ENCODE measurements at regions not wholly inside any gene's neighbourhood (a gene's known extent, or its start where the extent isn't known, plus 50 kb on each side); places are given as distances from the start of the nearest gene placed in this dataset.

DNA sequence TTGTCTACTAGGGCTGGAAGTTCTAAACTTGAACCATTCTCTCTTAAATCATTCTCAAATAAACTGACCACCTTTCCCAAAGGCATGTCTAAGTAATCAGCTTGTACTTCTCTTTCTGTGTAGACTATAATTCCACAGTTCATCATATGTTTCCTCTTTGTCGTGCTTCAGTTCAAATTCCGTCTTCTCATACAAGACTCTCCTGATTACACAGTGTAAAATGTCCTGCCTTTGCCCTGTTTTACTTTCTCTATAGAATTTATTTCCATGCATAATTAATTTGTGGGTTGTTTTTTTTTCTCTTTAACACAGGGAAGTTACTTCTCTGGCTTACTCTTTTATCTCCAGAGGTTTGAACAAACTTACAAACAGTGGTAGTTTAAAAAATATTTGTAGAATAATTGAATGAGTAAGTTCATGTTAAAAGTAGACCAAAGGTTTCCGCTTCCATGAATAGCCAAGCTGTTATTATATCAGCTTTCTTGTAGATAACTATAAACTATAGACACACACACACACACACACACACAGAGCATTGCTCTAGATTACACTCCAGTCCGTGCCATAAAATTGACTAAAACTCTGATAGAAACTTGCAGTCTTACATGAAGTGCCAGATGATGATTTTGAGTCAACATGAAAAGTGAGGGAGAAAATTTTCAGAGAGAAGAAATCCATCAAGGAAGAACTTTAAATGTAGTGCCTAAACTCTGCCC lies 119.0 kb downstream of the SUCNR1 start:
- no peak for DNase-seq

DNA sequence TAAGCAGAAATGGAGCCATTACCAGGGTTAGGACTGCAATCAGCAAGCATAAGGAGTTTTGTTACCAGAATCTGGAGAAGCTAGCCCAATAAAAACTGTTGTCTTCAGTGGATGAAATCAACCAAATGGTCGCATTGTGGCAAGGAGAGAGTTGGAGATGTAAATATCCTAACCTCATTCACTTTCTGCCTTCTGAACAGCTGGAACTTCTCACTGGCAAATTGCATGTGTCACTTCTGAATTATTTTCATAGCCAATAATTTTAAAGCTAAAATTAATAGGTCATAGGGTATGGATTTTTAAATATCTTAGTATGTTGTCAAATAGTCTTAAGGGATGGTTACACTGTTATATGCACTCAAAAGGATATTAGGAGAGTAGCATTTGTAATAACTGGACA lies 121.6 kb downstream of the SUCNR1 start:
- DNase-seq, result no peak

DNA sequence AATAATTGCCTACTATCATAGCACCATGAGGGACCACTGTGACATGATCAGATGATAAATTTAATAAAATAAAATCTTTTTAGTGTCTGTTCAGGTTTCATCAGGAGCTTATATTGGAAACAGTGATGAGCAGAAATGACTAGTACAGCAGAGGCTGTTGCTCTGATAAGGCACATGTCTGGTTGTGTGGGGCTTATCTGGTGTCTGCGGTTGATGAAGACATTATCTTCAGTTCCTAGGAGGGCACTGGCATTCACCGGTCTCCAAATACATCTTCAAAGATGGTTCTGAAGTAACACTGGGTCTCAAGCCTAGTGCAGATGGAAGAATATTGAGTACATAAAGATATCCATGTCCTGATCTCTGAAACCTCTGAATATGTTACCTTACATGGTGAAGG lies 125.3 kb downstream of the SUCNR1 start:
- DNase-seq, result no peak

DNA sequence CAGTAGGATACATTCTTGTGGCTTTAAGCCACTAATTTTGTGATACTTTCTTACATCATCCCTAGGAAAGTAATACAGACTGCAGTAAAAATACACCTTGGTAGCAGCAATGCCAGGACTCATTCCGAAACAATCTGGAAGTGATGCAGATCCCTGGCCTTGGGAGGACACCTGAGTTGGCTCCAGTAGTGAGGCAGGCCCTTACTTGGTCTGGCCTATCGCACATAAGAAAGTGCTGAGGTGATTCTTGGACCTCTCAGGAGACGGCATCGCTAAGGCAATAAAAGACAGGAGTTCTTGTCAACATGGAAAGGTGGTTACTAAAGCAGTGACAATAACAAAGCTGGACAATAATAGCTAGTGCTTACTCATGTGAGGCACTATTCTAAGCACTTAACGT lies 126.5 kb downstream of the SUCNR1 start:
- no peak for DNase-seq

DNA sequence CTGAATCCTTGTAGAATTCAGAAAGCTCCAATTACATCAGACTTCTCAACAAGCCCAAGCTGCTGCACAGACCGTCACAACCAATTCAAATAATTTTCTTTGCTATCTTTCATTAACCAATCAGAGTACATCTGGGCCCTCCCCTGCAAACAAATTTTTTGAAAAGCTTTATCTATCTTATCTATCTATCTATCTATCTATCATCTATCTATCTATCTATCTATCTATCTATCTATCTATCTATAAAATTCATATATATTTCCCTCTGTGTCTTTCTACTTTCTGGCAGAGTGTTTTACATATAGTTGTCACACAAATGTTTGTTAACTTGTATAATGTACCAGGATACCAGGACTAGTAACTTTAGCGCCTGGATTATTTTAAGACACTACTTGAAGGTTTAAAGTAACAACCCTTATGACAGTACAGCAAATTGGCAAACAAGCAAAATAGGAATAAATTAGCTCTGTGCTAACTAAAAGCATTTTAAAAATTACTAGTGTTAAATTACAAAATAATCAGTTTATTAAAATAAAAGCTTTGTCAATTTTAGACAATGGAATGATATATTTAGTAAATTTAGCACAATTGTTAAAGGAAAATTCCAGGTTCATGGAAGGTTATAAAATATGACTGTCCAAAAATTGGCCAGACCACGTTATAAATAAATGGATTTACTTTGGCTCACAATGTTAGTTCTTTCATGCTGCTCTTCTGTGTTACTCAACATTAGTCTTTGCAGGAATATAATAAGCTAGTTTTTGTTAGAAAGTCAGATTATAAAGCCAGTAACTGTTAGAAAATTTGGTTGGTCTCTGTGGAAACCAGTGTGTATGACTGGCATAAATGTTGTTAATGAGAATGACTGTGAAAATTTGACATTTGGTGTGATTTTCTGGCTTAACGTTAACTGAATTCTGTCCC lies 138.6 kb downstream of the SUCNR1 start:
- no peak for DNase-seq

DNA sequence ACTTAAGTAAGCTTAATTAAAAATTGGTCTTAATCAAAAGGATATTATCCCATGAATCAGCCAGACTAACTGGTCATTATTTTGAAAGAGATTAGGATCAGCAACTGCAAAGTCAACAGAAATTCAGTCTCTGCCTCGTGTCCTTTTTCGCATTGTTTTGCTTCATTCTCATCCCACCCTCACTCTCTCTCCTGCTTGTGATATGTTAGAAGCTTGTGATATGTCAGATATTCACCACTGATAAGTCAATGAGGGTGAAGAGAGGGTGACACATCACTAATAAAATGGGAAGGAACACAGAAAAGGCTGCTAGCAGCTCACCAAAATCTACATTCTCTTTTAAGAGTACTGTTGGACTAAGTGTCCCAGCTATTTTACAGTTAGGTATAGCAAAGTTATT lies 146.1 kb downstream of the SUCNR1 start:
- no peak for DNase-seq

DNA sequence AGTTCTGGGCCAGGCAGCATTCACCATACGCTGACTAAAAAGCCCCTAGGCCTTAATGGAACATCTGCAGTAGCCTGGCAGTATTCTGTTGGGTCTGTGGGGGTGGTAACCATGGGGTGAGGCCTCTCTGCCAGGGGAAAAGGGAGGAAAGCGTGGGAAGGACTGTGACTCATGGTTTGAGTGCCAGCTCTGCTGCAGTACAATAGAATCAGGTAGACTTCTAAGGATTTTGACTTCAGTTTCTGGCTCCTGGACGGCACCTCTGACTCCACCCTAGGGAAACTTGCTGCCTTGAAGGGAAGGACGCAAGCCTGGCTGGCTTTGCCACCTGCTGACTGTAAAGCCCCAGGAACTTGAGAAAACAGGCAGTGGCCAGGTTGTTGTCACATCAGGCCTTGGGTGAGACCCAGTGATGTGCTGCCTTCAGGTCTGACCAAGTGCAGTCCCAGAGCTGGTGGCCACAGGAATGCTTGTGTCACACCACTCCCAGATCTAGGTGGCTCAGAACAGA lies 148.6 kb downstream of the SUCNR1 start:
- DNase-seq, result no peak

DNA sequence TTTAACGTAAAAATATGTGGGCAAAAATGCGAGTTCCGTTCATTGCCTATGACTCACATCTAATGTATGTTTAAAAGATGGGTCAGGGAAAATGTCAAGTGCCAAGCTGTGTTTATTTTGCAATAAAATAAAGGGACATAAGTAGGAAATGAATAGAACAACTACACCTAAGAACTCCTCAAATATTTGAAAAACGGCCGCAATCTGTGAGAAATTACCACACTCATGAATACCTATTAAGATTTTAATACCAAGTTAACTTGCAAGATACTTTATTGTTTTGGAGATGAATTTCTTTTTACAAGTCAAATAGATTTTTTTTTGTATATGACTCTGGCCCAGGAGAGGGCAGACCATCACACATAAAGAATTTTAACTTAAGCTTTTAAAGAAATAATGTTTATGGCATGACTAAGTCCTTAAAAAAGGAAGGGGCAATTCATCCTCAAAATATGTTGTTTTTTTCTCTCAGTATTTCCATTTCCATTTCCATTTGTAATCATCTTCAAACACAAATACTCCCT lies 152.7 kb downstream of the SUCNR1 start:
- no peak for DNase-seq

DNA sequence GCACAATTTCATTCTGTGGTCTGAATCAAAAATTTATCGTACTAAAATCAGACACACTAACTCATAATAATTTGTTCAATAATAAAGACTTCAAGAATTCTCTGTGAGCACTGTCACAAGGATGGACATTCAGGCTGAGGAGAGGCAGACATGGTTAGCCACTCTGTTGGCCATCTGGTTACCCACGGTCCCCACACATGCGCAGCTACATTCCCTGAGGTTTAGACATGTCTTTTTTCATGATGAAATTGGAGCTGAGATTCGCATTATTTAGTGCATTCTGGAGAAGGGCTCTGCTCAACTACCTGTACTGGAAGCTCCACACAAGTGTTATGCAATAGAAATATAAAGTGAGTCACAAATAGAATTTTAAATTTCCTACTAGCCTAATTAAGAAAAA lies 156.9 kb downstream of the SUCNR1 start:
- no peak for DNase-seq

DNA sequence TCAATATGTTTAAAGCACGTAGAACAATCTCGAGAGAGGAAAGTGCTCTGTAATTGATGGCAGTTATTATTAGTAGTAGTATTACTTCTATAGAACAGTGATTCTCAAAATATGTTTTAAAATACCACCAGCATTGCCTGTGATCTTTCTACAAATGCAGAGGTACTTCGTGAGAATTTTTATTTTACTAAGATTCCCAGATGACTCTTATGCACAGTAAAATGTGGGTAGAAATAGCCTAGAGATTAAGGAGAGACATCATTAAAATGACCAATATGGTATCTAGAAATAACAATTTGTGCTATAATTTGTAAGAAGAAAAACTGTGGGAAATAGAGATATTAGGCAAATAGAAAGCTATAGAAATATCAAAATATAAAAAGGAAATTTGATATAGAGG lies 157.9 kb downstream of the SUCNR1 start:
- DNase-seq, result no peak

DNA sequence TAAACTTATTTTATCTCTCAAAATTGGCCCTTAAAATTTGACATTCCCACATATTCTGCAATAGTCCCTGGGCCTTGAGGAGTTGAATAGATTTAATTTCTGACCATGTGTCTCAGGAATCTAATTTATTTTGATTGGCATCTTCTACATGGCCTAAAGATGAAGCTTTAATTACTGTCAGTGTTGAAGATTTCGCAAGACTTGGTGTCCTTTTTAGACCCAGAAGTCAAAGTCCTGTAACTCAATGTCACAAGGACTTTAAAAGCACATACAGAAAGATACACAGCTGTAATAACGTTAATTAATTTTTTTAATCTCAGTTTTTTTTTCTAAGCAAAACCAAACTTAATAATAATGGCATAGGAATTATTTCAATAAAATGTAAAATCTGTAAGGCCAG lies 163.9 kb downstream of the SUCNR1 start:
- no peak for DNase-seq

DNA sequence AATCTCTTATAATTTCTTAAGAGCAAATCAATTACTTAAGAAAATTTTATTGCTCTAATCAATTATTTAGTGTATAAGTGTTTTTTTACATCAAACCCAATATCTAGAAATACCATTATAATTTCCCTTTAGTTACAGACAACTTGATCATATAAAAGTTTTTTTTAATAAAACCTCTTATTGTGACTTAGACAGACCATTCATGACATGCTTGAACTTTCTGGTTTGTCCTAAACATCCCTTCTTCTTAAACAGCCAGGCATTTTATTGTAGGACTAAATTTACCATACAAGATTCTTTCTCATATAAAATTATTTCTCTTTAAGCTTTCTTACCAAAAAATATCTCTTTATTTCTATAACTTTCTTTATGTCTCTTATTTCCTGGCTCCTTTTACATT lies 164.5 kb downstream of the SUCNR1 start:
- DNase-seq, result no peak

DNA sequence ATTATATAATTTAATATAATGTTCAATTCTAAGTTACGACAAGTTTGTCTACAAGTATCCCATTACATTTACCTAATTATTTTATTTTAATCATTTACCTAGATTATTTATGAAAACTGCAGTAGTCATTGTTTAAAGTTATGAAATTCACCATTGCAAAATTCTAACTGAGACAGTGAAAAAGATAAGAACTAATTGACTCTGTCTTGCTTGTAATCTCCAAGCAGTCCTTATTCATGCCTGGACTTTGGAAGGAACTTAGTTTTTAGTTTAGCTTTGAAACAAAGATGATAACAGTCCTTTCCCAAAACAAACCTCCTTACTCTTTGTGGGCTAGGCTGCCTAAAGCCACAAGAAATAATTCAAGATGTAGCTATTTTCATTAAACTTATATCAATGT lies 165.0 kb downstream of the SUCNR1 start:
- no peak for DNase-seq

DNA sequence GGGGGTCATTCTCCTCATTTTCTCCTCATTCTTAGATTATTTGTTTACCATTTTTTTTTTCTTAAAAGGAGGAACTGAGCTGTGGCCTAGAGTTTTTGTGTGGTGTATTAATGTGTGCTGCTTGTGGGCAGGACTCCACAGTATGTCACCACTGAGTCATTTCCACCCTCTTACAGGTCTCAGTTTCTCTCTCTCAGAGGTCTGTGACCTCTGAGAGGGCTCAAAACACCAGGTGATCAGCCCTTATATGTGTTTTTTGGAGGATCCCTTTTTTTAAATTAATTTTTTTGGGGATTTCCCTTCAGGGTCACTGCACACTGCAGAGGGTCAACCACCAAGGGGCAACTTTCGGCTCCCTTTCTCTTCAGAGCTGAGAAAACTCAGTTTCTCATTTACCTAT lies 166.4 kb downstream of the SUCNR1 start:
- DNase-seq, result no peak

DNA sequence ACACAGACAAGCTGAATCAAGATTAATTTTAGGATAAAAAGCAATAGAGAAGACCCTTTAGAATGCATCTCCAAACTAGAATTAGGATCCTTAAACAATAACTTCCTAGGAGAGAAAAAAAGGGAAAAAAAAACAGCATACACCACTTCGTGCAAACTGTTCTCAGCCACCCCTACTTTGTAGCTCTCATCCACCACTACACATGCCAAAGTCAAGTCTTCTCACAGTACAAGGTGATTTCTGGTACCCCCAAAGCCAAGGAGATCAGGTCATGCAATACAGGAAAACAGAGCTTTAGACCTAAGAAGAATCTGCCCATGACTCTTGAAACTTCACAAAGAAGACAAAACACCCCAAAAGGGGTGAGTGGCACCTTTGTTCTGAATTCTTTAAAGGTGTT lies 166.9 kb downstream of the SUCNR1 start:
- no peak for DNase-seq

DNA sequence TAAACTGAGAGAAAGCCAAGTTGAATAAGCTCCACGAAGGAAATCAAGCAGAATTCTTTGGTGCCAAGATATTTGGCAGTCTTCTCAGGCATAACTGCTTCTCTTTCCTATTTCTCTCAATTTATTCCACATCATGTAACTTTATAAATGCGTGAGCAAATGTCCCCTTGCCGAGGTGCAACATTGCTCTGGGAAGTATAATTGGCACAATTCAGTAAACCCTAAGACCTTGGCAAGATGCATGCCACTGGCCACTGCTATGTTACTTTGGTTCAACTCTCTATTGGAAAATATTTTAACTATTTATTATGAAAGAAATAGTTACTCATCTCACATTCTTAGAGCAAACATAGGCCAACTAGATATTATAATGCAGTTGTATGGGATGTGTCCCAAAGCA lies 170.2 kb downstream of the SUCNR1 start:
- no peak for DNase-seq

DNA sequence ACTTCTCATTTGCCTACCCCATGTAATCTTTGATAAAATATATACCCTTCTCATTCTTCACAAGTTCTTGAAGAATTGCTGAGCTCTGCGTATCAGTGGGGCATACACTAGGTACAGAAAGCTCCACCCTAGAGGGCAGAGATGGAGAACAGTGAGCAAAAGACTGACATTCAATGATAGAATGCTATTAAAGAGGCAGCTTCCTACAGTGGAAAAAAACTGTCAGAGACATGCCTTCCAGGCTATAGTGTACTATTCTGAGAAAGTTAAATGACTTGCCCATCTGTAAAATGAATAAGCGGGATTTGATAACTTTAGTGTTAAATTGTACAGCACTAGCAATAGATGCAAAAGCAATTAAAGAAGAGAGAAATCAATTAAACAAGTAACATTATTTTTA lies 172.8 kb downstream of the SUCNR1 start:
- no peak for DNase-seq

DNA sequence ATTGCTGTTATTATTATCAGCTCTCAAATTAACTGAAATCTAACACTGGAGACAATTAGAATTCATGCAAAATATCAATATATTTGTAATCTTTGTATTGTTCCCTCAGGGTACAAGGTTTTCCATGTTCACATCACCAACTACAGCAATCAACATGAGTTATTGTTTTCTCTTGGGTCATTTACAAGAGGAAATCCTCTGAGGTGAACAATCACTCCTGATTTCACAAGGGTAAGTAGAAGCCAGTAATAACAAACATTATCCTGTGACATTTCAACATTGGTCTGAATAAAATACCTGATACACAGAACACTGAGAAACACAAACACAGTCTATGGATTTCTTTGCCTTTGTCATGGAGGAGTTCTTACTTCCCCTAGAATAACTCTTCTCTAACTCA lies 174.0 kb downstream of the SUCNR1 start:
- no peak for DNase-seq

DNA sequence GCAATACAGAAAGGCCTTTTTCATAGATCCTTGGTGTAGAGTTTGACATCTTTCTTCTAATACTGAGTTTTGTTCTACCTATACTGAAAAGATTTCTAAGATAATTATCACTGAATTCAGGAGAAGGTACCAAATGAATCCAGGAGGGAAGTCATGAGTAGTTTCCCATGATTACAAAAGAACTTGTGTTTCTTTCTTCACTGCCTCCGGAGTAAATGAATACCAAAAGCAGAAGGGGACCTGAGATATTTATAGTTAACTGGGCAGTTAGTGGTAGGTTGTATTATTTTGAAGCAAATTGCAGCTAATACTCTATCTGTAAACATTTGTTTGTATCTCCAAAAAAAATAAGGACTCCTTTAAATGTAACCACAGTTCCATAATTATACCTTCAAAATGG lies 175.4 kb downstream of the SUCNR1 start:
- no peak for DNase-seq

DNA sequence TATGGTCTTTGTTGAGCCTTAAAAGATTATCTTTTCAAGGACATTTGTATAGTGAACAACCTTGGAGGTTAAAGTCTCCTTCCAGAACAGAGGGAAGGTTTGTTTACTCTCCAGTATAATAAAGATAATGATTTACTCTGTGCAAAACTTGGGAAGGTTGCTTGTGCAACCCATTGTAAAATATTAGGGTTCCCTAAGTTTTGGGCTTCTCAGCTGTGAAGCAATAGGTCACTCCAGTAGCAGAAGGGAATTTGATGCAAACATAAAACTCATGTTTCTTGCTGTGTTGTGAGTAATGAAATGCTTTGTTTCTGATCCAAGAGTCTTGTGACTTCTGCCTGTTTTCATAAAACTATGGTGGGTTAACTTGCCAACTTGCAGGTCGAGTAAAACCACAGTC lies 177.5 kb downstream of the SUCNR1 start:
- DNase-seq, result no peak

DNA sequence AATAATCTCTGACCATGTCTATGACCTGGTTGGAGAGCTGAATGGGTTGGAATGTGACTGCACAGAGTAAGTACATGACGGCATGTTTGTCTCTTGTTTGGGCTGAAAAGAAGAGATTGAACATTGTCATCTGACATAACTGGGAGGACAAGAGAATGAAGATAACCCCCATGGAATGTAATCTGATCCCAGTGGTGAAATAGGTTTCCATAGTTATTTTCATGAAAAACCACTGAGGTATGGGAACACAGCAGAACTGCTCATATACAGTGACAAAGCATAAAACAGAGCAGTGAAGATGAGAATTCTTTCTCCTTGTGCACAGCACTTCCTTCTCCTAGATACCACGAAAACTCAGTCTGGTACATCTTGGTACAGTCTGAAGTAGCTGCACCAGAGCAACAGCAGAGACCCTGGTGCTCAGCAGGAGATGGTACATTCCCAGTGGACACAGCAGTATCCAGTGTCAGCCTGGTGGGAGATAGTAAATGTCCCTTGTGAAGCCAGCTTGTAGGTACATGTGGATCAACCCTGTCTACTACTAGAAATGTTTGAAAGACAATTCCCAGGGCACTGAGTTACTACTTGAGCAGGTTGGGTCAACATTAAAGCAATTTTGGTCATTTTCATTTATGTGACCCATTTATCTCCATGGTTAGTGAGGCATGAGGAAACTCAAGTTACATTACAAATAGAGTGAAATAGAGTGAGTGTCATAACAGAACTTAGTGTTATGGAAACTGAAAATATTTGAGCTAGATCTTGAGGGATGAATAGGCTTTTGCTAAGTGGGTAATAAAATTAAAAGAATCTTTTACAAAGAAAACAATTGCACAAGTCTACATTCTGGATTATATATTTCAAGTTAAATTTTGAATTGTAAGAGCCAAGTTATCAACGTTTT lies 178.3 kb downstream of the SUCNR1 start:
- DNase-seq, result peak; percentile 26 to 62

DNA sequence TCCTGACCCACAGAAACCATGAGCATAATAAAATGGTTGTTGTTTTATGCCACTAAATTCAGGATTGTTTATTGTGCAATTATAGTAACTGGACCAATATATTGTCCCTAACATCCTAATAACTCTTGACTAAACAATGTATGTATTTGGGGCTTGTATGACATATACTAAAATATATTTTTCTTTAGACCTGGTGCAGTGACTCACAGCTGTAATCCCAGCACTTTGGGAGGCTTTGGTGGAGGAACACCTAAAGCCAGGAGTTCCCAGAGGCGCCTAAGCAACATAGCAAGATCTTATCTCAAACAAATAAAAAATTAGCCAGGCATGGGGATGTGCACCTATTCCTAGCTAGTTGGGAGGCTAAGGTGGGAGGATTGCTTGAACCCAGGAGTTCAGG lies 180.4 kb downstream of the SUCNR1 start:
- DNase-seq, result no peak

DNA sequence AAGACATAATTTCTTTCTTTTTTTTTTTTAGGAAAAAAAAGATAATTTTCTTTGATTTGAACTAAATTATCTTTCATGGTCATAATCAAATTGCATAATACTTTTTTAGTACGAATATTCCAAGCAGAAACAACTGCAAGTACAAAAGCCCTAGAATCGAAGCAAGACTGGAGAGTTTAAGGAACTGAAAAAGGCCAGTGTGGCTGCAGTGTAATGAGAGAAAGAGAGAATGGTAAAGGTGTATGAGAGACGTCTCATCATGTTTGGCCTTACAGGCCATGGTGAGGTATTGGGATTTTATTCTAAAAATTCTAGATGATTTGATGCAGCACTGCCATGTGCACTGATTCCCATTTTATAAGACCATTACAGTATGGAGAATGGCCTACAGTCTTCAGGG lies 180.9 kb downstream of the SUCNR1 start:
- no peak for DNase-seq
